ENCODE measurements at regions not wholly inside any gene's neighbourhood (a gene's known extent, or its start where the extent isn't known, plus 50 kb on each side); places are given as distances from the start of the nearest gene placed in this dataset.

- DNase-seq: no peak
These were observed 977.0 kb downstream of the TFAP2A start for GRCh38 chr6:9437836-9438235.

DNA sequence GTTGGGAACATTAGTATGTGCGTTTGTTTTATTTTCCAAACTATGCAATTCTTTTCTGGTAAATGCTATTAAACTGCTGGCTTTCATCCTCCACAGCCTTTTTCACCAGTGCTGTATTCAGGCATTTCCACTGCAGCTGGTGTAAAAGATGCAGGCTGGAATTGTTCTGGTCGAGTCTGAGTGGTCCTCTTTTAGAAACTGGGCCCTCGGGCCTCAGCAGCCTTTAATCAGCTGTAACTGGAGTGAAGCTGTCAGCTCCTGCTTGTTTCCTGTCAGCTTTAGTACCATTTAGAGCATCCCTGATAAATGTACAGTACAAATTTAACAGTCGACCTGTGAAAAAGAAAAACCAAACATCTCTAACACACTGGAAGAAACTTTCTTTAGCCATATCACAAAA, 979.6 kb downstream of the TFAP2A start:
- no peak for DNase-seq

DNA sequence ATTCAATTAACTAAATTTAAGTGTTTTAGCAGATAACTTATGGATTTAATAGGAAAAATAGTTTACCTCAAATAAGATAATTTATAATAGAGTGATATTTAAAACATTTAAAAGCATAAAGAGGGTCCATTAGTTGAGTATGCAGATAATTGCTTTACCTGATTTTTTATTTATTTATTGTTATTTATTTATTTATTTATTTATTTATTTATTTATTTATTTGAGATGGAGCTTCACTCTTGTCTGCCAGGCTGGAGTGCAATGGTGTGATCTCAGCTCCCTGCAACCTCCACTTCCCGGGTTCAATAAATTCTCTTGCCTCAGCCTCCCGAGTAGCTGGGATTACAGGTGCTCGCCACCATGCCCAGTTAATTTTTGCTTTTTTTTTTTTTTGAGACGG, 982.9 kb downstream of the TFAP2A start:
- DNase-seq: no peak

GRCh38 chr6:9428421-9429172, 986.3 kb downstream of the TFAP2A start:
- no peak for DNase-seq

- DNase-seq: no peak
These were observed 986.8 kb upstream of the SLC35B3 start for GRCh38 chr6:9422138-9422537.

DNA sequence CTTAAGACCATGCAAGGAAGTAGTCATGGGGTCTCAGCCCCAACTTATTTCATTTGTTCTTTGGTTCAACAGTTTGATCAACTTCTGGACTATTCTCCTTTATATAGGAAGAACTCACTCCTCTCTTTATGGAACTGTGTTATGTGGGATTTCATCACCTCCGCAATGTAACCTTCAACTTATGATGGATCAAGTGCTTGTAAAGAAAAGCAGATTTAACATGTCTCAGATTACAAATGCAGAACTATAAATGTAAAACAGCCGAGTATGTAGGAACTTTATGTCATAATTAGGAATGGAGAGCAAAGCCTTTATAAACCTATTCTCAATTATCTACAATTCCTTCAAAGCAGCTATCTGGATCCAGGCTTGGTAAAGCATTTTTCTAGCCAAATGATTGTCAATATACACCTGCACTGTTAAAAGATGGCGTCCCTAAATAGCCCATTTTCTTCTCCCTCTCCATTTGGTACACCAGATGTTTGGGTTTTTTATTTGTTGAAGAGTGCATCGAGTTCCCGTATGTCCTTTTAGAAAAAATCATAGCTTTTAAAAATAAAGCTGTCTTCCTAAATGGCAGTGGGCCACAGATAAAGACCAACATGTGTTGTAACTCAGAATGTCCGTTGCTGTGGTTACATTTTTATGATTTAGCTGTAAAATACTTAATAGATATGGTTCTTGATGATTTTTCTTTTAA, 985.1 kb upstream of the SLC35B3 start:
- DNase-seq: no peak

DNA sequence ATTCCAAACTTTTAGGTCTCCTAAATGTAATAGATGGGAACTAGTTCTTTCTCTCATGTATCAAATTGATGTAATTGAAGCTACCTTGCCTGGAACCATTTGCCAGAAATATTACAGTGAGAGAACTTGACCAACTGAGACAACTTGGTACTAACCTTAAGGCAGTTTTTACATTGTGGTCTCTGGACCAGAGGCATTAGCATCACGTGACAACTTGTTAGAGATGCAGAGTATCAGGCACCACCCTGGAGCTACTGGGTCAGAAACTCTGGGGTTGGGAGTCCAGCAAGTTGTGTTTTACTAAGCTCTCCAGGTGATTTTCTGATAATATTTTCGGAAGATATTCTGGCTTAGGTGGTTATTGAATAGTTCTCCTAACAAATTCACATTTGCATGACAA, 982.1 kb upstream of the SLC35B3 start:
- no peak for DNase-seq

DNA sequence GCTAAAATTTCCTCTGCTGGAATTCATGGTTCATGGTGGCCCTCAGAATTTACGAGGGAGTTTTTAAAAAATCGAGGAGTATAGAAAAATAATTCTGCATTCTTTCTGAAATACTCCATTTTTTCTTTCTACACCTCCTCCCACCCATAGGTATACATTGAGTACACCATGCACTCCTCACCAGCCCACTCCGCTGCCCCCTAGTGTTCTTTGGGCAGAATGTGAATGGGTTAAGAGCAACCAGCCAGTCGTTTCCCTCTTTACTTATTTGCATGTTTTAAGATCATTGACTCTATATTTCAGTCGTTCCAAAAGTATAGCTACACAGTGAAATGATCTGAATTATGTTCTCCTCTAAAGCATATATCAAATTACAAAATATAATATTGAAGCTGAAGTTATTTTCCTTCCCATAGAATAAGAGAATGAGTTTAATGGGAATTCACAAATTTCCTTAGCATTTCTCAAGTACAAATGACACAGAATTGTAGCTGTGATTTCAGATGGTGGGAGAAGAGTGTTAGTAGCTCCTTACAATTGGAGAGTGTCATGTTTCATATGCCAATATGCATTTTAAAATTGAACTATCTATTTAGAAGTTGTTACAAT, 977.7 kb upstream of the SLC35B3 start:
- DNase-seq: peak; percentile 67

DNA sequence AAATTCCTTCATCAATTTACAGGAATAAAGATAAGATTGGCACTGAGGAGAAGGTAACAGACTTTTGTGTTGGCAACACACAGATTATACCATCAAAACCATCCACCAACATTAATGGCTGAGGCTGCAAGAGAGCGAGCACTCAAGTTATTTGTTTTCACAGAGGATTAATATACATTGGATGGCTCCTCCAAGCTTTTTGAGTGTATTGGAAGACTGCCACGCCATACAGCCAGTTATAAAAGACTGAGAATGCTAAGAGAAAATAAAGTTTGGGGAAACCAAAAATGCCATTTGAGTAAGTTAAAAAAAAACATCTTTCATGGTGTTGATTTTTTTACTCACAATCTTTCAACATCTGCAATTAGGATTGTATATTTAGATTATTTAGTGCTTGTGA, 973.8 kb upstream of the SLC35B3 start:
- DNase-seq: no peak

GRCh38 chr6:9408402-9409117, 973.2 kb upstream of the SLC35B3 start:
- no peak for DNase-seq

GRCh38 chr6:9405825-9406224, 970.5 kb upstream of the SLC35B3 start:
- no peak for DNase-seq

GRCh38 chr6:9405369-9405768, 970.0 kb upstream of the SLC35B3 start:
- DNase-seq: no peak

- no peak for DNase-seq
These were observed 969.2 kb upstream of the SLC35B3 start for GRCh38 chr6:9404351-9405146.

DNA sequence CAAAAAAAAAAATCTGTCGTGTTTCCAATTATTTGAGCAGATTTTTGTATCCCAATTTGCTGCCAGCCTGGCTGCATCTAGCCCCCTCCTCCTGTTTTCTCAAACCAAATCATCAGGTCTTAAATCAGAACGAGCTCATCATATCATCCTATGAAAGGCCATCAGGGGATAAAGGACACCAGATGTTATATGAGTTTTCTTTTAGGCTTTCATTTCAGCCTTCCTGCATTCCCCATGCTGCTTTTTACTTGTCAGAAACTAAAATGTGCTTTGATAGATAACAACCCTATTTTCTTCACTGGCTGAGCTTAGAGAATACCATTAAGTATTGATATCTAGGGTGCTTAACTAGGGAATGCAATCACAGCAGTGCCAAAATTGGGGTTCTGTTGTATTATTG, 968.4 kb upstream of the SLC35B3 start:
- DNase-seq: no peak

GRCh38 chr6:9401960-9402359, 966.6 kb upstream of the SLC35B3 start:
- DNase-seq: no peak

DNA sequence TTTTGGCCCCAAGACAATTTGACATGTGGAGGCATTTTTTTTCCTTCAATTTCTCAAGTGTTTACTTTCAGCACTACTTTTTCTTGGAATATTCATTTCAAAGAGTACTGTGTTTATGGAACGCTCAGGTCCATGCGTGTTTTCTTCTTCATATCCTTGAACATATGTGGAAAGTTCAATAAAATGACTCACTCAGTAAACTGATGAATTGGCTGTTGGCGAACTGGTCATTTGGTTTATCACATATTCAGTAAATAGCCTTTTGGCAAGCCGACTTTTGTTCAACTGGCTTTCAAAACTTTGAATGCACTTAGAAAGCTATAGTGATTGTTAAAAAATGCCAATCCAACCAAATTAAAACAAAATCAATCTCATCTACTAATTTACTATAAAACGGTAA, 964.6 kb upstream of the SLC35B3 start:
- DNase-seq: no peak

DNA sequence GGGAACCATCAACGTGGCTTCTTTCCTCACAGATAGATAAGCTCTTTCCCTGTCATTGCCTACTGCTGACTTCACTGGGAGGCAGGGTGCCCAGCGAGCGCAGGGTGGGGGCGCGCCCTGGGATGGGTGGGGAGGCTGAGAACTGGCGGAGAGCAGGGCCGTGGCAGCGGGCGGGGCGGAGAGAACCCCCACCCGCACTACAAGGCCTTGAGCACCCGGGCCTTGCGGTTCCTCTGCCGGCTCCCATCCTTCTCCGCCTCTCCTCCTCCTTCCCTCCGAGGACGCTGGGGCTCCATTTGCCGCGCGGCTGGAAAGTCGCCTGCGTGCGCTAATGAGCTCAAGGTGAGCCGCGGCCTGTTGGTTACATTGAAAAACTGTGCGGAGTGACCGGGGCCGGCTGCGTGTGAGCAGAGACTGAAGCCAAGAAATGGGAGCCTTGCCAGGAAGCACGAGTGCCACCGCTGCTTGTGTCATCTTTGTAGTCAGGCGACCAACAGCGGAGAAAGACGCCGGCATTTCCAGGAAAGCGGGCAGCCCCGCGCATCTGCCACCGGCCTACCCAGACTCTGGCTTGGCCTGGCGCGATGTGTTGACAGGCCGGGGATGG, 963.5 kb upstream of the SLC35B3 start:
- no peak for DNase-seq

GRCh38 chr6:9398071-9398766, 962.9 kb upstream of the SLC35B3 start:
- peak; percentile 60 for DNase-seq

- no peak for DNase-seq
These were observed 953.3 kb upstream of the SLC35B3 start for GRCh38 chr6:9388596-9388995.

DNA sequence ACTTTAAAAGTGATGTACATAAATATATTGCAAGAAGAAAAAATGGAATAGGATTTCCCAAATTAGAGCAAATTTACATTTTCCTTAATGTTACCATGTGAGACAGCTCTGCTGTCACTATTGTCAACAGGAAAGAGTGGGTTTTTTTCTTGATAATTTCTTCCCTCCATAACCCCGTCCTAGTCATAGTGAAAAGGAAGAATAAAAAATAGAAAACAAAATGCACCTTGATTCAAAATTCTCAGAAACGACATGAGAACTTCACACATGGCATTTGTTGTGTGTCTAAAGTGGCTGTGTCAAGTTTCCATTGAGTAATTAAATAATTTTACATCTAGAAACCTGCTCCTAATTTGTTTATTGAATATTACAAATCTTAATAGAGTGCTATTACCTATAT, 945.2 kb upstream of the SLC35B3 start:
- no peak for DNase-seq

GRCh38 chr6:9373308-9373707, 938.0 kb upstream of the SLC35B3 start:
- no peak for DNase-seq

DNA sequence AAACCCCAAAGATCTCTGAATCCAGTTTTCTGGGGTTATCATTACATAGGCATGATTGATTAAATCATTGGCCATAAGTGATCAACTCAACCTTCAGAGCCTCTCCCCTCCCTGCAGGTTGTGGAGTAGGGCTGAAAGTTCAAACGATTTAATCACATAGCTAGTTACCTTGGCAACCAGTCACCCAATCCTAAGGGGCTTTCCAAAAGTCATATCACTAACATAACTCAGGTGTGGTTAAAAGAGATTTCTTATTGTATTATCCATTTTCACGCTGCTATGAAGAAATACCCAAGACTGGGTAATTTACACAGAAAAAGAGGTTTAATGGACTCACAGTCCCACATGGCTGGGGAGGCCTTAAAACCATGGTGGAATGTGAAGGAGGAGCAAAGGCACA, 935.1 kb upstream of the SLC35B3 start:
- DNase-seq: no peak

Data from islet precursor cell (in vitro differentiated cells).